Bronchial epithelial cell (primary cell): ENCODE measurements at regions not wholly inside any gene's neighbourhood (a gene's known extent, or its start where the extent isn't known, plus 50 kb on each side); places are given as distances from the start of the nearest gene placed in this dataset.

Experiments
- DNase-seq: peaks from one replicate; pipeline ENCODE4 v3.0.0-alpha.2; 2010; ENCODE audit warnings: low read depth
- FAIRE-seq: peaks from 2 replicates; lab custom pipeline; 2011; peaks lifted over from hg19 to GRCh38; lab: Jason Lieb, UNC
- H3K27me3 ChIP-seq: 2 replicates; pipeline ENCODE4 v1.5.1; 2011; ENCODE audit warnings: low read length; ENCODE audit not compliant: control insufficient read depth, insufficient read depth
- H3K36me3 ChIP-seq: 2 replicates; pipeline ENCODE4 v1.5.1; 2011; ENCODE audit warnings: low read length; ENCODE audit not compliant: control insufficient read depth, insufficient read depth
- H3K4me3 ChIP-seq: 2 replicates; pipeline ENCODE4 v1.5.1; 2011; ENCODE audit warnings: mild to moderate bottlenecking, low read depth, low read length, control low read depth
- CTCF ChIP-seq: IDR thresholded peaks from 2 replicates; pipeline ENCODE4 v1.5.1; 2011; ENCODE audit warnings: mild to moderate bottlenecking, moderate library complexity, low read length, control low read depth, inconsistent platforms; ENCODE audit not compliant: insufficient read depth, severe bottlenecking

GRCh38 chr17:70606086-70606485 lies 436.8 kb downstream of the KCNJ2 start:
- DNase-seq, result no peak
- FAIRE-seq, result no peak
- TF ChIP-seq CTCF, result no peak
- Histone ChIP-seq H3K27me3 (no peaks in the 10 kb centered on the region), H3K4me3 (no peak overlapping the region), H3K36me3 (no peaks in the 10 kb centered on the region)

- no peak for TF ChIP-seq CTCF
- no peak for FAIRE-seq
- H3K36me3 ChIP-seq, result no peaks in the 10 kb centered on the region
- no peak overlapping the region for H3K4me3 ChIP-seq
- DNase-seq, result peak; percentile 39
- no peaks in the 10 kb centered on the region for H3K27me3 ChIP-seq
Measured at GRCh38 chr17:70608193-70608592, 438.9 kb downstream of the KCNJ2 start.

GRCh38 chr17:70608957-70609356 lies 439.6 kb downstream of the KCNJ2 start:
- TF ChIP-seq CTCF, result no peak
- Histone ChIP-seq H3K36me3 (no peaks in the 10 kb centered on the region), H3K4me3 (no peak overlapping the region), H3K27me3 (no peaks in the 10 kb centered on the region)
- DNase-seq (no peak), FAIRE-seq (no peak)

- TF ChIP-seq CTCF, result no peak
- Histone ChIP-seq H3K27me3 (no peaks in the 10 kb centered on the region), H3K36me3 (no peaks in the 10 kb centered on the region), H3K4me3 (no peak overlapping the region)
- DNase-seq (no peak), FAIRE-seq (no peak)
Measured at GRCh38 chr17:70609566-70609965, 440.2 kb downstream of the KCNJ2 start.

- Histone ChIP-seq H3K27me3 (no peaks in the 10 kb centered on the region), H3K4me3 (no peak overlapping the region), H3K36me3 (no peaks in the 10 kb centered on the region)
- DNase-seq (no peak), FAIRE-seq (no peak)
- no peak for TF ChIP-seq CTCF
Measured at GRCh38 chr17:70610161-70610560, 440.8 kb downstream of the KCNJ2 start.

GRCh38 chr17:70613681-70614080 lies 444.3 kb downstream of the KCNJ2 start:
- Histone ChIP-seq H3K27me3 (no peaks in the 10 kb centered on the region), H3K36me3 (no peaks in the 10 kb centered on the region), H3K4me3 (no peak overlapping the region)
- no peak for TF ChIP-seq CTCF
- FAIRE-seq (no peak), DNase-seq (peak; percentile 43)
